Loucy (cell line): ENCODE measurements at regions not wholly inside any gene's neighbourhood (a gene's known extent, or its start where the extent isn't known, plus 50 kb on each side); places are given as distances from the start of the nearest gene placed in this dataset.
"Not testable (repeated sequence)": the region's sequence is repeated elsewhere in the genome, so short reads cannot be mapped to it uniquely, and the experiment has no call there.

Experiments used
- H2AFZ ChIP-seq: fragments of 200-600 bp; sonication (generic); 2 replicates; pipeline ENCODE4 v1.6.0; 2016; ENCODE audit warnings: antibody characterized with exemption, mild to moderate bottlenecking, low read length, moderate library complexity
- H3F3A ChIP-seq: fragments of 200-600 bp; 2 replicates; pipeline ENCODE4 v1.6.0; 2016; ENCODE audit warnings: antibody characterized with exemption, low read depth, mild to moderate bottlenecking
- H3K27me3 ChIP-seq: fragments of 200-600 bp; sonication (generic); 2 replicates; pipeline ENCODE4 v1.6.1; 2014; ENCODE audit warnings: low read length, mild to moderate bottlenecking; ENCODE audit not compliant: insufficient read depth, poor library complexity, severe bottlenecking
- H3K36me3 ChIP-seq: fragments of 200-600 bp; sonication (generic); 2 replicates; pipeline ENCODE4 v1.6.1; 2016; ENCODE audit warnings: low read length; ENCODE audit not compliant: insufficient read depth
- H3K4me1 ChIP-seq: fragments of 200-600 bp; sonication (generic); 2 replicates; pipeline ENCODE4 v1.5.1; 2014; ENCODE audit warnings: low read length, mild to moderate bottlenecking; ENCODE audit not compliant: insufficient read depth, poor library complexity, severe bottlenecking
- H3K4me2 ChIP-seq: fragments of 200-600 bp; sonication (generic); 2 replicates; pipeline ENCODE4 v1.6.0; 2014; ENCODE audit warnings: antibody characterized with exemption, low read length, low read depth, mild to moderate bottlenecking; ENCODE audit not compliant: poor library complexity, severe bottlenecking
- H3K4me3 ChIP-seq: fragments of 200-600 bp; sonication (generic); 2 replicates; pipeline ENCODE4 v1.5.1; 2014; ENCODE audit warnings: low read length, mild to moderate bottlenecking, mixed read lengths; ENCODE audit not compliant: poor library complexity, severe bottlenecking
- H3K79me2 ChIP-seq: fragments of 200-600 bp; sonication (generic); 2 replicates; pipeline ENCODE4 v1.6.1; 2014; ENCODE audit warnings: low read length; ENCODE audit not compliant: insufficient read depth
- H3K9ac ChIP-seq: fragments of 200-600 bp; sonication (generic); 2 replicates; pipeline ENCODE4 v1.6.0; 2014; ENCODE audit warnings: mild to moderate bottlenecking, low read depth, low read length, moderate library complexity; ENCODE audit not compliant: poor library complexity, severe bottlenecking
- H3K9me2 ChIP-seq: fragments of 200-600 bp; sonication (generic); replicated peaks from 2 replicates; pipeline ENCODE4 v1.6.1; 2016; ENCODE audit warnings: low read depth, low read length, mixed read lengths
- H3K9me3 ChIP-seq: fragments of 200-600 bp; sonication (generic); 2 replicates; pipeline ENCODE4 v1.6.1; 2014; ENCODE audit warnings: mild to moderate bottlenecking, antibody characterized with exemption, low read length, low read depth; ENCODE audit not compliant: insufficient read depth
- H4K20me1 ChIP-seq: fragments of 200-600 bp; sonication (generic); 2 replicates; pipeline ENCODE4 v1.6.0; 2014; ENCODE audit warnings: antibody characterized with exemption, low read length, mild to moderate bottlenecking; ENCODE audit not compliant: insufficient read depth, poor library complexity, severe bottlenecking

GRCh38 chr1:120654114-120654513 is 69.6 kb upstream of the NBPF26 start:
- H3K9me3 ChIP-seq, H3K4me1 ChIP-seq, H3K36me3 ChIP-seq, H3K9ac ChIP-seq, H3K4me2 ChIP-seq, H3K27me3 ChIP-seq, H3K9me2 ChIP-seq, H3F3A ChIP-seq, H2AFZ ChIP-seq, H4K20me1 ChIP-seq, H3K4me3 ChIP-seq, H3K79me2 ChIP-seq: not testable (repeated sequence)

- H3K4me2 ChIP-seq, H3K4me3 ChIP-seq, H3K9me2 ChIP-seq, H4K20me1 ChIP-seq, H3F3A ChIP-seq, H3K4me1 ChIP-seq, H3K79me2 ChIP-seq, H3K36me3 ChIP-seq, H2AFZ ChIP-seq, H3K9me3 ChIP-seq, H3K9ac ChIP-seq, H3K27me3 ChIP-seq: not testable (repeated sequence)
Observed at GRCh38 chr1:120655394-120655793, 68.4 kb upstream of the NBPF26 start.

GRCh38 chr1:120656116-120656515 is 67.6 kb upstream of the NBPF26 start:
- not testable (repeated sequence) for H3K4me1 ChIP-seq, H3K9me3 ChIP-seq, H3F3A ChIP-seq, H3K4me2 ChIP-seq, H3K79me2 ChIP-seq, H4K20me1 ChIP-seq, H3K9me2 ChIP-seq, H3K27me3 ChIP-seq, H3K9ac ChIP-seq, H3K36me3 ChIP-seq, H2AFZ ChIP-seq, H3K4me3 ChIP-seq

GRCh38 chr1:120657804-120658203 is 65.9 kb upstream of the NBPF26 start:
- H3K4me3 ChIP-seq, H3K27me3 ChIP-seq, H3K79me2 ChIP-seq, H2AFZ ChIP-seq, H3K4me2 ChIP-seq, H4K20me1 ChIP-seq, H3K9me3 ChIP-seq, H3K9me2 ChIP-seq, H3K9ac ChIP-seq, H3F3A ChIP-seq, H3K36me3 ChIP-seq, H3K4me1 ChIP-seq: not testable (repeated sequence)

DNA sequence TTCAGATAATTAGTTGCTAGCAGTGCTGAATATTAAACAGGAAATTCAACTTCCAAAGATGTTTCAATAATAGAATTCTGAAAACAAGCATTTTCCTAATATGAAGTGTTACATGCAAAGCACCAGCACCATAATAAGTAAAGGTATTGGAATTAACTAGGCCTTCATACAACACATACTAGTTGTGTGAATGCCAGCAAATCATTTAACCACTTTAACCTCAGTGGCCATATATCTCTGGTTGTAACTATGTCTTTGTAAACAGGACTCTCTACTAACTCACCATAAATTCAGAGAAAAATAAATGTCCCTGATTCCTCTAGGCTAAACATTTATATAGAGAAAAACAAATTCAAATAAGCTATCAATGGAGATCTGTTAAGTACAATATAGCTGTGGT is 65.1 kb upstream of the NBPF26 start:
- H3K9me2 ChIP-seq, H3K36me3 ChIP-seq, H3K79me2 ChIP-seq, H3K9ac ChIP-seq, H3F3A ChIP-seq, H3K4me2 ChIP-seq, H4K20me1 ChIP-seq, H3K27me3 ChIP-seq, H3K4me3 ChIP-seq, H3K9me3 ChIP-seq, H3K4me1 ChIP-seq, H2AFZ ChIP-seq: not testable (repeated sequence)

GRCh38 chr1:120659133-120659532 is 64.6 kb upstream of the NBPF26 start:
- not testable (repeated sequence) for H3K9me3 ChIP-seq, H4K20me1 ChIP-seq, H3K4me1 ChIP-seq, H3K9me2 ChIP-seq, H3K9ac ChIP-seq, H3K4me3 ChIP-seq, H2AFZ ChIP-seq, H3K27me3 ChIP-seq, H3K4me2 ChIP-seq, H3F3A ChIP-seq, H3K36me3 ChIP-seq, H3K79me2 ChIP-seq

GRCh38 chr1:120664376-120665249 is 59.1 kb upstream of the NBPF26 start:
- not testable (repeated sequence) for H3F3A ChIP-seq, H3K9me3 ChIP-seq, H2AFZ ChIP-seq, H3K9ac ChIP-seq, H3K27me3 ChIP-seq, H3K36me3 ChIP-seq, H4K20me1 ChIP-seq, H3K9me2 ChIP-seq, H3K4me1 ChIP-seq, H3K4me2 ChIP-seq, H3K79me2 ChIP-seq, H3K4me3 ChIP-seq
